Mammary epithelial cell (primary cell): ENCODE measurements at regions not wholly inside any gene's neighbourhood (a gene's known extent, or its start where the extent isn't known, plus 50 kb on each side); places are given as distances from the start of the nearest gene placed in this dataset.

ENCODE experiments used
- EZH2 ChIP-seq: IDR thresholded peaks from 2 replicates; pipeline ENCODE4 v1.6.1; 2012; ENCODE audit warnings: low read length, inconsistent platforms, borderline replicate concordance
- TF ChIP-seq, protein P1 (sequence below), 2 donors: IDR thresholded peaks in 1 of 2; conservative IDR thresholded peaks in 1 of 2; 2 replicates each; pipeline ENCODE4 v1.5.1; 2011 to 2012; ENCODE audit warnings: inconsistent platforms in 2 of 2, low read length in 2 of 2, mild to moderate bottlenecking in 2 of 2, control low read depth in 1 of 2, low read depth in 1 of 2; ENCODE audit not compliant: insufficient read depth in 1 of 2; ENCODE audit errors: extremely low read depth in 1 of 2

DNA sequence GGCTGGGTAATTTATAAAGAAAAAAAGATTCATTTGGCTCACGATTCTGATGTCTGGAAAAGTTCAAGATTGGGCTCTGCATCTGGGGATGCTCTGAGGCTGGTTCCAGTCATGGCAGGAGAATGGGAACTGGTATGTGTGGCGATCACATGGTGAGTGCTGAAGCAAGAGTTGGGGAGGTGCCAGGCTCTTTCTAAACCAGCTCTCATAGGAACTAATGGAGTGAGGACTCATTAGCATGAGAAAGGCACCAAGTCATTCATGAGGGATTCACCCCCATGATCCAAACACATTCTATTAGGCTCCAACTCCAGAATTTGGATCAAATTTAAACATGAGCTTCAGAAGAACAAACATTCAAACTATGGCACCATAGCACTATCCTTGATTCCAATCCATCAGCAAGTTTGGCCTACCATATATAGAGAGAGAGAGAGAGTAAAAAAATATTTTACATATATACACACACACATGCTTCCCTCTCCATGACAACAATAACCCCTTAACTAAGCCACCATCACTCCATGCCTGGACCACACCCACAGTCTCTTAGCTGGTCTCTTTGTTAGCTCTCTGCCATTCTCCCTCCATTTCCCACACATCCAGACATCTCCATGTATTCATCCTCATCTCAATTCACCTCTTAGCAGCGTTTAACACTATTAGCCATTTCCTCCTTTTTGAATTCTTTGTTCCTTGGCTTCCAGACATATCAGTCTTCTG is 57.9 kb downstream of the NPY start:
- TF ChIP-seq, protein P1, sequence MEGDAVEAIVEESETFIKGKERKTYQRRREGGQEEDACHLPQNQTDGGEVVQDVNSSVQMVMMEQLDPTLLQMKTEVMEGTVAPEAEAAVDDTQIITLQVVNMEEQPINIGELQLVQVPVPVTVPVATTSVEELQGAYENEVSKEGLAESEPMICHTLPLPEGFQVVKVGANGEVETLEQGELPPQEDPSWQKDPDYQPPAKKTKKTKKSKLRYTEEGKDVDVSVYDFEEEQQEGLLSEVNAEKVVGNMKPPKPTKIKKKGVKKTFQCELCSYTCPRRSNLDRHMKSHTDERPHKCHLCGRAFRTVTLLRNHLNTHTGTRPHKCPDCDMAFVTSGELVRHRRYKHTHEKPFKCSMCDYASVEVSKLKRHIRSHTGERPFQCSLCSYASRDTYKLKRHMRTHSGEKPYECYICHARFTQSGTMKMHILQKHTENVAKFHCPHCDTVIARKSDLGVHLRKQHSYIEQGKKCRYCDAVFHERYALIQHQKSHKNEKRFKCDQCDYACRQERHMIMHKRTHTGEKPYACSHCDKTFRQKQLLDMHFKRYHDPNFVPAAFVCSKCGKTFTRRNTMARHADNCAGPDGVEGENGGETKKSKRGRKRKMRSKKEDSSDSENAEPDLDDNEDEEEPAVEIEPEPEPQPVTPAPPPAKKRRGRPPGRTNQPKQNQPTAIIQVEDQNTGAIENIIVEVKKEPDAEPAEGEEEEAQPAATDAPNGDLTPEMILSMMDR (conservative IDR thresholded peaks at IDR 0.05 in 1 of 2, IDR thresholded peaks at IDR 0.05 in 1 of 2; ENCODE audit: extremely low read depth in 1 of 2, insufficient read depth in 1 of 2, low read depth in 1 of 2, low read length in 2 of 2) = no peak
- no peak for TF ChIP-seq EZH2
